IPS-15b (cell line): ENCODE measurements at regions not wholly inside any gene's neighbourhood (a gene's known extent, or its start where the extent isn't known, plus 50 kb on each side); places are given as distances from the start of the nearest gene placed in this dataset.
"Not testable (repeated sequence)": the region's sequence is repeated elsewhere in the genome, so short reads cannot be mapped to it uniquely, and the experiment has no call there.

Source experiments
- H3K27me3 ChIP-seq: one replicate; pipeline ENCODE4 v1.6.1; 2013; ENCODE audit warnings: low read length; ENCODE audit not compliant: control insufficient read depth, insufficient read depth
- H3K36me3 ChIP-seq: one replicate; pipeline ENCODE4 v1.6.1; 2013; ENCODE audit warnings: low read length; ENCODE audit not compliant: control insufficient read depth, insufficient read depth
- H3K4me1 ChIP-seq: one replicate; pipeline ENCODE4 v1.6.1; 2013; ENCODE audit warnings: mild to moderate bottlenecking, low read length; ENCODE audit not compliant: control insufficient read depth, insufficient read depth
- H3K4me3 ChIP-seq: one replicate; pipeline ENCODE4 v1.5.1; 2013; ENCODE audit warnings: low read depth, low read length
- H3K9ac ChIP-seq: one replicate; pipeline ENCODE4 v1.6.1; 2013; ENCODE audit warnings: low read depth, mild to moderate bottlenecking, low read length
- H3K9me3 ChIP-seq: one replicate; pipeline ENCODE4 v1.6.1; 2013; ENCODE audit warnings: mild to moderate bottlenecking, low read length; ENCODE audit not compliant: control insufficient read depth, insufficient read depth

- not testable (repeated sequence) for H3K27me3 ChIP-seq, H3K9me3 ChIP-seq, H3K4me1 ChIP-seq
Measured at GRCh38 chr5:152102908-152103307, 178.3 kb upstream of the GLRA1 start.

GRCh38 chr5:152102057-152102456 lies 177.4 kb upstream of the GLRA1 start:
- H3K27me3 ChIP-seq = no peaks in the 10 kb centered on the region
- H3K9me3 ChIP-seq = no peaks in the 10 kb centered on the region
- no peaks in the 10 kb centered on the region for H3K36me3 ChIP-seq
- no peak overlapping the region for H3K4me3 ChIP-seq
- H3K4me1 ChIP-seq = no peaks in the 10 kb centered on the region
- no peak overlapping the region for H3K9ac ChIP-seq

More at GRCh38 chr5:152102908-152103307, 178.3 kb upstream of the GLRA1 start:
- not testable (repeated sequence) for H3K4me3 ChIP-seq, H3K36me3 ChIP-seq, H3K9ac ChIP-seq

- no peak overlapping the region for H3K4me3 ChIP-seq
Measured at GRCh38 chr5:152100462-152100861, 175.8 kb upstream of the GLRA1 start.

DNA sequence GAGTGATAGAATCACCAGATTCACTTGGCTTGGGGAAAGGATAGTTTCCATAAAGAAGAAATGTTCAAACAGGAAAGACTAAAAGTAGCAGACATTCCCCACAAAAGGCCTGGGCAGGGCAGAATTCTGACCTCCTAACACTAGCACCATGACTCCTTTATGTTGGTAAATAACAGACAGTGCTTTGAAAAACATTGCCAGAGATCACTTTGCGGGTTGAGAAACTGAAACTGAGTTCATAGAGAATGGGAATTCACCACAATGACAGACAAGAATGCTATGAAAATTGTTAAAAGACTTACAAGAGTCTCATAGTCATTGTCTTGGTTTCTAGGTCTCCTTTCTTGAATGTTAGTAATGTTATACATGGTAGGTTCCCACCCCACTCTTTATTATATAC lies 172.5 kb upstream of the GLRA1 start:
- Histone ChIP-seq H3K4me3 (no peak overlapping the region), H3K9me3 (no peaks in the 10 kb centered on the region), H3K36me3 (no peaks in the 10 kb centered on the region), H3K27me3 (no peaks in the 10 kb centered on the region), H3K4me1 (peaks cover 8% of the 10 kb centered on the region), H3K9ac (no peak overlapping the region)

More at GRCh38 chr5:152100462-152100861, 175.8 kb upstream of the GLRA1 start:
- Histone ChIP-seq H3K9me3 (no peaks in the 10 kb centered on the region), H3K27me3 (no peaks in the 10 kb centered on the region), H3K9ac (no peak overlapping the region), H3K4me1 (peaks cover 8% of the 10 kb centered on the region), H3K36me3 (no peaks in the 10 kb centered on the region)

- Histone ChIP-seq H3K9ac (no peak overlapping the region), H3K4me1 (peaks cover 8% of the 10 kb centered on the region), H3K36me3 (no peaks in the 10 kb centered on the region), H3K4me3 (no peak overlapping the region), H3K27me3 (no peaks in the 10 kb centered on the region), H3K9me3 (no peaks in the 10 kb centered on the region)
Measured at GRCh38 chr5:152094716-152095115, 170.1 kb upstream of the GLRA1 start.

DNA sequence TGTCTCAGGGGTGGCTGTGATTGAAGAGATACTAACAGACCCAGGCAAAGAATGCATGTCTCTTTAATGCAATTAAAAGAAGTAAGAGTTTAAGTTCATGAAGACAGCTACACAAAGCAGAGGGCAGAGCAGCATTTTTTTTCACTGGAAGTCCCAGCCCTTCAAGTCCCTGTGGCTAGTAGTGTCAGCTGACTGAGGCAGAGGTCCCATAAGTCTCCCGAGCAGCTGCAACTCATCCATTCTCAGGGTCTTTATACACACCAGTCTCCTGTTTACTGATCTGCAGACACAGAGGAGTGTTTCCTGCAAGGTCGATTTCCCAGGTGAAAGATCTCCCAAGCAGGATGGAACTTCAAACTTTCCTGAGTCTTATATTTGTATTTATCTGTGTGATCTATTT lies 169.4 kb upstream of the GLRA1 start:
- Histone ChIP-seq H3K9ac (no peak overlapping the region), H3K27me3 (no peaks in the 10 kb centered on the region), H3K36me3 (no peaks in the 10 kb centered on the region), H3K9me3 (no peaks in the 10 kb centered on the region), H3K4me1 (peaks cover 8% of the 10 kb centered on the region), H3K4me3 (no peak overlapping the region)

DNA sequence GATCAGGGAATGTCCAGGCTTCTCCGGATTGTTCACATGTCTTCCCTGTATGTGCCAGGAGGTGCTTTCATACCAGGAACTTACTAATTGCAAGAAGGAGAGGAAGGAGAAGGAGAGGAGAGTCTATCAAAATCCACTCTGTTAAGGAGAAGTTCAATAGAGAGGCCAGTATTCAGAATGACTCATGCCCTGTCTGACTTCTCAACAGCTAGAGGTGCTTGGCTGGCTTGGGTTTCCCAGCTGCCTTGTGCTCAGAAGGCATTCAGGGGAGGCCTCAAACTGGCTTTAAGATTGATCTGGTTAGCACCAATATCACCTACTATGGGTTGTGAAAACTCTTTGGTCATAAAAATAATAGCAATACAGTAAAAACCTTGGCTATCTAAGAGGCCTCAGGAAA lies 167.9 kb upstream of the GLRA1 start:
- Histone ChIP-seq H3K9me3 (no peaks in the 10 kb centered on the region), H3K4me3 (no peak overlapping the region), H3K4me1 (peaks cover 8% of the 10 kb centered on the region)

DNA sequence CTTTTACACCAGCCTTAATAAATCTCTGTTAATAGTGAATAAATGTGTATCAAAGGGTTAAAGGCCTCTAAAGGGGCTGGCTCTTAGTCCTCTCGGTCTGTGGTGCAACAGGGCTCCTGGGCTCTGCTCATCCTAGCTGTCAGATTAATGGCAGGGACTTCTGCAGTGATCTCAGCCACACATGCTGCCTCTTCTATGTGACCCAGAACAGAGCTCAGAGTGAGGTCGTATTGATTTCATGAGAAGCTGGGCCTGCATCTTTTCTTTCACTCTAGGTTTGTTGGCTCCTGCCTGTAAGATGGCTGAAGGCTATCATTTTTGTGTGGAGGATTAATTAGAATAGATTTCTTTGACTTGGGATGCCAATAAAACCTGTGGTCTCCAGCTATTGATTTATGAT lies 165.0 kb upstream of the GLRA1 start:
- Histone ChIP-seq H3K4me3 (no peak overlapping the region), H3K36me3 (no peaks in the 10 kb centered on the region), H3K9ac (no peak overlapping the region), H3K4me1 (no peaks in the 10 kb centered on the region), H3K27me3 (no peaks in the 10 kb centered on the region), H3K9me3 (no peaks in the 10 kb centered on the region)

More for the DNA sequence above, 167.9 kb upstream of the GLRA1 start:
- Histone ChIP-seq H3K9ac (no peak overlapping the region), H3K27me3 (no peaks in the 10 kb centered on the region), H3K36me3 (no peaks in the 10 kb centered on the region)

- no peaks in the 10 kb centered on the region for H3K9me3 ChIP-seq
- H3K9ac ChIP-seq = no peak overlapping the region
- no peaks in the 10 kb centered on the region for H3K27me3 ChIP-seq
- no peaks in the 10 kb centered on the region for H3K4me1 ChIP-seq
- H3K4me3 ChIP-seq = no peak overlapping the region
- H3K36me3 ChIP-seq = no peaks in the 10 kb centered on the region
Measured at GRCh38 chr5:152086668-152087067, 162.0 kb upstream of the GLRA1 start.

DNA sequence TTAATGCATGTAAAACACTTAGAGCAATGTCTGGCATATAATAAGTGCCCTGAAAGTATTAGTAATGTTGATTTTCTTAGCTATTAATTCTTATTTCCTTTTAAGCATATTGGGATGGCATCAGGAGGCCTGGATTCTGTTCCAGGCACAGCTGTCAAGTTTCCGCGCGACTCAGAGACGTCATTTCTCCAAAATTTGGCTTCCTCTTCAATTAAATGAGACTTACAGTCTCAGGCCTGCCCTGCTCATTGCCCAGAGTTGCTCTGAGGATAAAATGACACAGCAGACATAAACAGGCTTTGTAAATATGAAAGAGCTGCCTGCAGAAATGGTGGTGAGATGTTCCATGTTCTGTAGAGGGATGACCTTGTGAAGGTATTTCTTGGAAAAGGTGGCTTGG lies 159.8 kb upstream of the GLRA1 start:
- H3K36me3 ChIP-seq = no peaks in the 10 kb centered on the region
- no peaks in the 10 kb centered on the region for H3K9me3 ChIP-seq
- H3K4me1 ChIP-seq = no peaks in the 10 kb centered on the region
- no peaks in the 10 kb centered on the region for H3K27me3 ChIP-seq
- no peak overlapping the region for H3K4me3 ChIP-seq
- no peak overlapping the region for H3K9ac ChIP-seq

DNA sequence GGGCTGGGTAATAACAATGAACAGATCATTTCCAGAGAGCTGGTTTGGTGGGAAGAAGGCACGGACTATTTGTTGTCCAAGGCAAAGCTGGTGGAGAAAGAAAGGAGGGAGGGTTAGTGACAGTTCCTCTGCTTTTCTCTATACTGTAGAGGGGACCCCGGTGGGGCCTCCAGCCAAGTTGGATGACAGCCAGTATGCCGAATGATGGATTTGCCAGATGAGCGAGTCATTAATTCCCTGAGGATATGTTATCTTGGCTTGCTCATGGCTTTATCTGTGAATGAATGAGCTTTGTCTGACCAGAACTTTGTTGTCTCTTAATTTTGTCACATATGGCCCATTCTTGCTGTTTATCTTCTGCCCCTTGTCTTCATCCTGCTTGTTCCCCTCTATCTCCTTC lies 158.6 kb upstream of the GLRA1 start:
- H3K9me3 ChIP-seq = no peaks in the 10 kb centered on the region
- no peaks in the 10 kb centered on the region for H3K36me3 ChIP-seq
- no peaks in the 10 kb centered on the region for H3K4me1 ChIP-seq
- H3K9ac ChIP-seq = no peak overlapping the region
- no peak overlapping the region for H3K4me3 ChIP-seq
- H3K27me3 ChIP-seq = no peaks in the 10 kb centered on the region

GRCh38 chr5:152072091-152072490 lies 147.4 kb upstream of the GLRA1 start:
- H3K4me1 ChIP-seq = peaks cover 2% of the 10 kb centered on the region
- no peaks in the 10 kb centered on the region for H3K27me3 ChIP-seq
- no peak overlapping the region for H3K9ac ChIP-seq
- no peak overlapping the region for H3K4me3 ChIP-seq
- no peaks in the 10 kb centered on the region for H3K9me3 ChIP-seq
- H3K36me3 ChIP-seq = no peaks in the 10 kb centered on the region

GRCh38 chr5:152070591-152070990 lies 145.9 kb upstream of the GLRA1 start:
- no peaks in the 10 kb centered on the region for H3K27me3 ChIP-seq
- peaks cover 8% of the 10 kb centered on the region for H3K4me1 ChIP-seq
- H3K9ac ChIP-seq = no peak overlapping the region
- no peaks in the 10 kb centered on the region for H3K9me3 ChIP-seq
- H3K4me3 ChIP-seq = no peak overlapping the region
- H3K36me3 ChIP-seq = no peaks in the 10 kb centered on the region
